Stimulated activated CD8-positive, alpha-beta memory T cell treated with anti-CD3 and anti-CD28 coated beads, Interleukin-7, amount 100 ng/mL, for 24 hours (primary cell): ENCODE measurements at regions not wholly inside any gene's neighbourhood (a gene's known extent, or its start where the extent isn't known, plus 50 kb on each side); places are given as distances from the start of the nearest gene placed in this dataset.
"Not testable (repeated sequence)": the region's sequence is repeated elsewhere in the genome, so short reads cannot be mapped to it uniquely, and the experiment has no call there.

Source experiments
- DNase-seq: peaks from one replicate; pipeline ENCODE4 v3.0.0-alpha.2; 2020; ENCODE audit warnings: low read depth

GRCh38 chr16:17005963-17006362 lies 464.8 kb downstream of the XYLT1 start:
- DNase-seq, result not testable (repeated sequence)

- DNase-seq, result no peak
These were observed 459.0 kb downstream of the XYLT1 start for GRCh38 chr16:17011712-17012111.

- no peak for DNase-seq
These were observed 457.7 kb downstream of the XYLT1 start for GRCh38 chr16:17013038-17013437.

- no peak for DNase-seq
These were observed 456.2 kb downstream of the XYLT1 start for GRCh38 chr16:17014484-17015121.

GRCh38 chr16:17015702-17016101 lies 455.1 kb downstream of the XYLT1 start:
- no peak for DNase-seq

- DNase-seq, result no peak
These were observed 453.3 kb downstream of the XYLT1 start for GRCh38 chr16:17017442-17017841.

GRCh38 chr16:17018585-17018939 lies 452.2 kb downstream of the XYLT1 start:
- no peak for DNase-seq

- DNase-seq, result no peak
These were observed 451.4 kb downstream of the XYLT1 start for GRCh38 chr16:17019366-17019765.

GRCh38 chr16:17023606-17024005 lies 447.2 kb downstream of the XYLT1 start:
- DNase-seq, result no peak

- no peak for DNase-seq
These were observed 446.2 kb downstream of the XYLT1 start for GRCh38 chr16:17024514-17024913.

- no peak for DNase-seq
These were observed 444.0 kb downstream of the XYLT1 start for GRCh38 chr16:17026600-17027242.

GRCh38 chr16:17027488-17028129 lies 443.2 kb downstream of the XYLT1 start:
- no peak for DNase-seq

- no peak for DNase-seq
These were observed 441.0 kb downstream of the XYLT1 start for GRCh38 chr16:17029602-17030350.

GRCh38 chr16:17031484-17032268 lies 439.1 kb downstream of the XYLT1 start:
- no peak for DNase-seq

GRCh38 chr16:17032332-17032731 lies 438.4 kb downstream of the XYLT1 start:
- DNase-seq, result no peak

GRCh38 chr16:17034477-17035252 lies 436.1 kb downstream of the XYLT1 start:
- no peak for DNase-seq

- DNase-seq, result no peak
These were observed 433.3 kb downstream of the XYLT1 start for GRCh38 chr16:17037499-17037898.

GRCh38 chr16:17038415-17038814 lies 432.3 kb downstream of the XYLT1 start:
- DNase-seq, result no peak

- not testable (repeated sequence) for DNase-seq
These were observed 421.7 kb downstream of the XYLT1 start for GRCh38 chr16:17049109-17049508.

GRCh38 chr16:17050468-17050867 lies 420.3 kb downstream of the XYLT1 start:
- DNase-seq, result no peak
